CD4-positive, alpha-beta T cell treated with Interferon gamma for 1 hour (primary cell): ENCODE measurements at regions not wholly inside any gene's neighbourhood (a gene's known extent, or its start where the extent isn't known, plus 50 kb on each side); places are given as distances from the start of the nearest gene placed in this dataset.

Experiments used
- DNase-seq: peaks from one replicate; pipeline ENCODE4 v3.0.0-alpha.2; 2020

DNA sequence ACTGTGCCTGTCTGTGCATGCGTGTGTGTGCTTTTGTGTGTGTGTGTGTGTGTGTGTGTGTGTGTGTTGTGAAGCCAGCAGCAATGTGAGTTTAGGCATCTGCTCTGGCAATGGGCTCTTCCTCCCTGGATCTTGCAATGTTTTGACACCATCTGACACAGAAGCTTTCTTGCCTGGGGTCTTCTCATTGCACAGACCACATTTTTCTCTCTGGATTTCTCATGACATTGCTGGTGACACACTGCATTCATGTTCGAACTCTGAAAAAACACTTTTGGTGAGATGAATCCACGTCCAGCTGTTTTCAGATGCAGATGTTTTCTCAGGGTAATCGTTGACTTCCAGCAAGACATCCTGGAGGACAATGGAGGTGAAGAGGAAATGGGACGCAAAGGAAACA is 63.0 kb upstream of the FZD8 start:
- DNase-seq, result no peak

DNA sequence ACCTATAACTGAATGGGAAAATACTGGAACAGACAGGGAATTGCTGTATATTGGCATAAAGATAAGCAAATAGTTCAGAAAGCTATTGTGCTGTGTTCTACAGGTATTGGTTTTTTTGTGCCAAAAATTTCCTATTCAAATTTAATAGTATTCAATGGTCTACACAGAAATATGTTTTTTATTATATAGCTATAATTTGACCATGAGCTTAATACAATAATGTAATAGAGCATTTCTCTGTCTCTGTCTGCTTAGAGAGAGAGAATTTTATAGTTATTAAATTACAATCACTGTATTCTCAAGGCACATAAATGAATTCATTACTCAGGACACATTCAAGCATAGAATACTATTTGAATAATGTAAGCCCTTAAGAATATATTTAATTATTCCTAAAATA is 62.3 kb upstream of the FZD8 start:
- DNase-seq, result no peak

DNA sequence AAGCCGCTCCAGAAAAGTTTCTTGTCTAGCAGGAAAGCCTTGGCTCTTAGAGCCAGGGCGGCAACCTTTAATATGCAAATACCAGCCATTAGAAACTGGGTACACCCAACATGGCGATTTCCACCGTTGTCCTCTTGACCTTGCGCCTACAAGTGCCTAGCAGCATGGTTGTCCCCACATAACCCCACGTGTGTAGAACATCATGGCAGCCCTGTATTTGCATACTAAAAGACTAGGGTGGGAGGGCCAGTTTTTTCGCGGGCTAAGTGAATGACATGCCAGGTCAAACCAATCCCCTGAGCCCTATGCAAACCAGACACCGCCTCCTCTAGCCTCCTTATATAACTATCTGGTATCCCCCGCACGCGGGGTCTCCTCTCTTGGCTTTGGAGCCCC is 58.4 kb upstream of the FZD8 start:
- no peak for DNase-seq

DNA sequence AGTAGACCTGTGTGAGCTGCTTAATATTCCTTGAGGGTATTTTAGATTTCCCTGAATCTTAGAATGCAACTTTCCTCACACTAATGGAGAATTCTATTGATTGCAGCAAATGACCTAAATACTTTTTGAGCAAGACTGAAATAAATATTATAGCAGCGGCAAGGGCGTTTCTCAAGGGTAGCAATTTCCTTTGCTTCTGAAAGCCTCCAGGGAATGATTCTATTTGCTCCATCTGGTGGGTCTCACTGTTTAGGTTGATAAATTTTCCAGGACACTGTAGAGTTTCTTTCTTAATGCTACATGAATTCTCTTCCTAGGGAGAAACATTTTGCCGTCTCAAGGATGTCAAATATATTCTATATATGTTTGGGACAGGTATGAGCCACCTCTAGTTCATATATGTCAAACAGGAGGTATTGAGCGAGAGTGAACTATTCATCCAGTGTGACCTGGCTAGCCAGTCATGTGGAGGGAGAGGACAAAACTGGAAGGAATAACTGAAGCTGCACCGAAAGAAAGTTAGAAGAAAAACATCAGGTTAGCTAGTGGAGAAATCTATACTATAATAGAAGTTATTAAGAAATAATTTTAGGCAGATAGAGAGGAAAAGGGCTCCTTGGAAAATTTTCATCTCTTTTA is 57.9 kb upstream of the FZD8 start:
- DNase-seq, result no peak

DNA sequence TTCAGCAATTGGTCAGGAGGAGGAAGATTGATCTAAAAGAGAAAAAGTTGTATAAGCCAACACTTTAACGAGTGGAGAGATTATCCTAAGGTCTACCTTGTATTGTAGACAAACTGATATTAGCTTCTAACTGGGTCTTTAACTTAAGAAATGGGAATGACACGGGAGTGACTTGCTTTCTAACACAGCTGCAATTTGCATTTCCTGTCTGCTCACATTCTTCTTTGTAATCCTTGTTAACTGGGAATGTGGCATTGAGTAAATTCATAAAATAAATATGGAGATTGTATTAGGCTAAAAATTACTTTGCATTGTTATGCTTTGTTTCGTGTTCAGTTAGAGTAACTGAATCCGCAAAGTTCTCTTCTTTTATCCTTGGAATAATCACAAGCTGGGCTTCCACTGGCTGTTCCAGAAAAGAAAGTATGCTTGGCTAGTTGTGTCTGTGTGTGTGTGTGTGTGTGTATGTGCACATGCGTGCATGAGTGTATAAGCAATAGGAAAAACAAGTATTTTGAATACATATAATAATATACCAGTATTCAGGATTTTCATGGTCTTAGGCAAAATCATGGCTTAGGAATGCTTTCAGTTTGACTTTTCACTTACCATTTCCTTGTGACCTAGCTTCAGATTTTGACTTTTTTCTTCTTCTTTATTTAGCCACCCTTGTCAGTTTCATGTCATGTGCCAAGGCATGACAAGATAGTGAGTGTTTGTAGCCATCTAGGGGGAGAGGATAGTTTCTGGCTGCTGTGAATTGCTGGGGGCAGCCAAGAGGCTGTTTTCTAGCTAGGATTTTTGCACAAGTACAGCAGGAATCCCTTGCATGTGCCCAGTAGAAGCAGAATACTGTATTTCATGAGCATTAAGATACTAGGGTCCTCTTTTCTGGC is 54.5 kb upstream of the FZD8 start:
- no peak for DNase-seq

DNA sequence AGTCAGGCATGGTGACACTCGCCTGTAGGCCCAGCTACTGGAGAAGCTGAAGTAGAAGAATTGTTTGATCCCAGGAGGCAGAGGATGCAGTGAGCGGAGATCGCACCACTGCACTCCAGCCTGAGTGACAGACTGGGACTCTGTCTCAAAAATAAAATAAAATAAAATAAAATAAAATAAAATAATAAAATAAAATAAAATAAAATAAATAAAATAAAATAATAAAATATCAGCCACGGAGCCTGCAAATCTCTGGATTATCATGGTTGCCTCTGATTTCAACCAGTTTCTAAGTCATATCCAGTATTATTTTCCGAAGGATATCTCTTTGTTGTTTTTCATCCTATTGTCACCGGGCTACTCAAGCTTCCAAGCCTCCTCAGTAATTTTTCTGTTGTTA is 51.7 kb upstream of the FZD8 start:
- no peak for DNase-seq
